Body of pancreas (tissue), 4 donors: ENCODE measurements at regions not wholly inside any gene's neighbourhood (a gene's known extent, or its start where the extent isn't known, plus 50 kb on each side); places are given as distances from the start of the nearest gene placed in this dataset.

Experiments
- CTCF ChIP-seq, 7 experiments: fragments of 450-650 bp in 4 of 7; fragments of 200-600 bp in 3 of 7; sonication (generic) in 3 of 7; IDR thresholded peaks; one replicate each; pipeline ENCODE4 v1.5.1; 2016 to 2019; ENCODE audit warnings: antibody characterized with exemption in 7 of 7
- POLR2A ChIP-seq, 3 donors: fragments of 450-650 bp; IDR thresholded peaks; one replicate each; pipeline ENCODE4 v1.6.1; 2016; ENCODE audit warnings: antibody characterized with exemption in 3 of 3, mild to moderate bottlenecking in 2 of 3

- TF ChIP-seq POLR2A (IDR thresholded peaks at IDR 0.05) (no peak), CTCF (IDR thresholded peaks at IDR 0.05) (no peak)
Measured at GRCh38 chr2:22801970-22802369, 583.0 kb upstream of the KLHL29 start.
